Endodermal cell (in vitro differentiated cells): ENCODE measurements at regions not wholly inside any gene's neighbourhood (a gene's known extent, or its start where the extent isn't known, plus 50 kb on each side); places are given as distances from the start of the nearest gene placed in this dataset.

Source experiments
- DNase-seq: peaks from one replicate; pipeline ENCODE4 v3.0.0-alpha.2; 2017
- H3K27ac ChIP-seq: 2 replicates; pipeline ENCODE4 v1.5.1; 2013; ENCODE audit warnings: mild to moderate bottlenecking, low read depth, low read length, moderate library complexity
- H3K27me3 ChIP-seq: 2 replicates; pipeline ENCODE4 v1.6.1; 2013; ENCODE audit warnings: mild to moderate bottlenecking, low read length, moderate library complexity; ENCODE audit not compliant: insufficient read depth, control insufficient read depth, poor library complexity, severe bottlenecking
- H3K36me3 ChIP-seq: 2 replicates; pipeline ENCODE4 v1.7.0; 2013; ENCODE audit warnings: mild to moderate bottlenecking, low read length, moderate library complexity; ENCODE audit not compliant: control insufficient read depth, insufficient read depth
- H3K4me1 ChIP-seq: one replicate; pipeline ENCODE4 v1.7.0; 2013; ENCODE audit warnings: low read length; ENCODE audit not compliant: control insufficient read depth, insufficient read depth
- H3K4me3 ChIP-seq: 2 replicates; pipeline ENCODE4 v1.5.1; 2013; ENCODE audit warnings: mild to moderate bottlenecking, low read length, moderate library complexity
- H3K9ac ChIP-seq: 2 replicates; pipeline ENCODE4 v1.6.1; 2013; ENCODE audit warnings: mild to moderate bottlenecking, low read length, moderate library complexity; ENCODE audit not compliant: poor library complexity, severe bottlenecking; ENCODE audit errors: extremely low read depth
- H3K9me3 ChIP-seq: 2 replicates; pipeline ENCODE4 v1.6.1; 2013; ENCODE audit warnings: mild to moderate bottlenecking, low read length, moderate library complexity; ENCODE audit not compliant: control insufficient read depth
- H3K27ac Mint-ChIP-seq: 2 replicates; pipeline ENCODE4 v1.8.0; 2020; ENCODE audit warnings: mixed read lengths
- H3K27me3 Mint-ChIP-seq: 2 replicates; pipeline ENCODE4 v1.8.0; 2021; ENCODE audit warnings: mild to moderate bottlenecking, mixed read lengths; ENCODE audit not compliant: insufficient read depth
- H3K36me3 Mint-ChIP-seq: 2 replicates; pipeline ENCODE4 v1.8.0; 2020; ENCODE audit warnings: low read depth, mixed read lengths
- H3K4me1 Mint-ChIP-seq: 2 replicates; pipeline ENCODE4 v1.8.0; 2020; ENCODE audit warnings: mixed read lengths
- H3K4me3 Mint-ChIP-seq: 2 replicates; pipeline ENCODE4 v1.8.0; 2020; ENCODE audit warnings: mild to moderate bottlenecking, moderate library complexity, mixed read lengths
- H3K9me3 Mint-ChIP-seq: 2 replicates; pipeline ENCODE4 v1.8.0; 2020; ENCODE audit warnings: mild to moderate bottlenecking, mixed read lengths
- WGBS, 2 experiments: methylation state at CpG; one replicate each; pipeline versions ENCODE4 v1.1.5 to v1.1.7; 2013; ENCODE audit warnings: missing lambda C conversion rate in 2 of 2, mixed read lengths in 1 of 2; ENCODE audit not compliant: insufficient coverage in 1 of 2, insufficient read length in 1 of 2; 5-methylcytosine and 5-hydroxymethylcytosine counted together
- TF ChIP-seq, protein P1 (sequence below): fragments of 200-600 bp; sonication (generic); conservative IDR thresholded peaks from 2 replicates; pipeline ENCODE4 v1.5.0; 2021; ENCODE audit warnings: antibody characterized with exemption, mild to moderate bottlenecking

DNA sequence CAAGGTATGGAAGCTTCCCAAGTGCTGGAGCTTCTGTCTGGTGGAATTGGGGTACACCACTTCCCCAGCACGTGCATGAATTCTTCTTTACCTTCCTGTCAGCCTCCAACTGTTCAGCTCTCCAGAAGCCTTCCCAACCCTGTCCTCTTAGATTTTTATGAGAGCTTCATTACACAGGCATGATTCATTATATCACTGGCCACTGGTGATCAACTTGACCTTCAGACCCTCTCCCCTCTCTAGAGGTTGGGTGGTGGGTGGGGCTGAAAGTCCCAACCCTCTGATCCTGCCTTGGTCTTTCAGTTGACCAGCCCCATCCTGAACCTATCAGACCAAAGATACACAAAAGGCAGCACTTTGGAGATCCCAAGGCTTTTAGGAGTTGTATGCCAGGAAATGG, 795.7 kb upstream of the SOX9 start:
- Histone ChIP-seq H3K9ac (no peak overlapping the region), H3K9me3 (no peaks in the 10 kb centered on the region), H3K27ac (no peak overlapping the region), H3K4me1 (peaks cover 4% of the 10 kb centered on the region), H3K4me3 (no peak overlapping the region), H3K27me3 (no peaks in the 10 kb centered on the region), H3K36me3 (no peaks in the 10 kb centered on the region)
- Mint-ChIP-seq H3K9me3 (no peaks in the 10 kb centered on the region), H3K4me3 (no peak overlapping the region), H3K27ac (no peak overlapping the region), H3K4me1 (peaks cover 25% of the 10 kb centered on the region), H3K36me3 (no peaks in the 10 kb centered on the region), H3K27me3 (peaks cover 15% of the 10 kb centered on the region)
- 95% methylated on average over 1 of the region's 1 CpG; no CpG with 5 or more reads in 1 of the 2 experiments for WGBS, 2 experiments
- TF ChIP-seq, protein P1, sequence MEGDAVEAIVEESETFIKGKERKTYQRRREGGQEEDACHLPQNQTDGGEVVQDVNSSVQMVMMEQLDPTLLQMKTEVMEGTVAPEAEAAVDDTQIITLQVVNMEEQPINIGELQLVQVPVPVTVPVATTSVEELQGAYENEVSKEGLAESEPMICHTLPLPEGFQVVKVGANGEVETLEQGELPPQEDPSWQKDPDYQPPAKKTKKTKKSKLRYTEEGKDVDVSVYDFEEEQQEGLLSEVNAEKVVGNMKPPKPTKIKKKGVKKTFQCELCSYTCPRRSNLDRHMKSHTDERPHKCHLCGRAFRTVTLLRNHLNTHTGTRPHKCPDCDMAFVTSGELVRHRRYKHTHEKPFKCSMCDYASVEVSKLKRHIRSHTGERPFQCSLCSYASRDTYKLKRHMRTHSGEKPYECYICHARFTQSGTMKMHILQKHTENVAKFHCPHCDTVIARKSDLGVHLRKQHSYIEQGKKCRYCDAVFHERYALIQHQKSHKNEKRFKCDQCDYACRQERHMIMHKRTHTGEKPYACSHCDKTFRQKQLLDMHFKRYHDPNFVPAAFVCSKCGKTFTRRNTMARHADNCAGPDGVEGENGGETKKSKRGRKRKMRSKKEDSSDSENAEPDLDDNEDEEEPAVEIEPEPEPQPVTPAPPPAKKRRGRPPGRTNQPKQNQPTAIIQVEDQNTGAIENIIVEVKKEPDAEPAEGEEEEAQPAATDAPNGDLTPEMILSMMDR = no peak
- DNase-seq = no peak

- peaks cover 4% of the 10 kb centered on the region for H3K4me1 ChIP-seq
- H3K27ac Mint-ChIP-seq = no peak overlapping the region
- H3K9me3 Mint-ChIP-seq = no peaks in the 10 kb centered on the region
- H3K36me3 Mint-ChIP-seq = no peaks in the 10 kb centered on the region
- no peak overlapping the region for H3K4me3 Mint-ChIP-seq
- H3K9ac ChIP-seq = no peak overlapping the region
- no peak for DNase-seq
- H3K36me3 ChIP-seq = no peaks in the 10 kb centered on the region
- TF ChIP-seq, protein P1 = no peak
- H3K9me3 ChIP-seq = no peaks in the 10 kb centered on the region
- peaks cover 26% of the 10 kb centered on the region for H3K4me1 Mint-ChIP-seq
- no peak overlapping the region for H3K27ac ChIP-seq
- no peaks in the 10 kb centered on the region for H3K27me3 ChIP-seq
- 86 to 89% methylated on average over 1 to 3 of the region's 3 CpGs for WGBS, 2 experiments
- no peak overlapping the region for H3K4me3 ChIP-seq
- H3K27me3 Mint-ChIP-seq = peaks cover 9% of the 10 kb centered on the region
Observed at GRCh38 chr17:71325886-71326285, 794.9 kb upstream of the SOX9 start.

- H3K36me3 Mint-ChIP-seq = no peaks in the 10 kb centered on the region
- Histone ChIP-seq H3K4me1 (peaks cover 4% of the 10 kb centered on the region), H3K27me3 (no peaks in the 10 kb centered on the region), H3K27ac (no peak overlapping the region), H3K9ac (no peak overlapping the region), H3K9me3 (no peaks in the 10 kb centered on the region), H3K4me3 (no peak overlapping the region), H3K36me3 (no peaks in the 10 kb centered on the region)
- no peak overlapping the region for H3K4me3 Mint-ChIP-seq
- H3K27me3 Mint-ChIP-seq = peaks cover 6% of the 10 kb centered on the region
- WGBS, 2 experiments = 67 to 77% methylated on average over 3 to 5 of the region's 5 CpGs
- TF ChIP-seq, protein P1 = no peak
- DNase-seq = no peak
- H3K9me3 Mint-ChIP-seq = no peaks in the 10 kb centered on the region
- H3K27ac Mint-ChIP-seq = no peak overlapping the region
- H3K4me1 Mint-ChIP-seq = peaks cover 26% of the 10 kb centered on the region
Observed at GRCh38 chr17:71327376-71328059, 793.3 kb upstream of the SOX9 start.
